Heart left ventricle (tissue), 13 donors: ENCODE measurements at regions not wholly inside any gene's neighbourhood (a gene's known extent, or its start where the extent isn't known, plus 50 kb on each side); places are given as distances from the start of the nearest gene placed in this dataset.

ENCODE experiments used
- CTCF ChIP-seq, 12 donors: fragments of 200-600 bp; sonication (generic) in 4 of 12; IDR thresholded peaks; one replicate each; pipeline versions ENCODE4 v1.5.0 to v1.8.0; 2018 to 2022; ENCODE audit warnings: antibody characterized with exemption in 12 of 12, mild to moderate bottlenecking in 5 of 12
- POLR2A ChIP-seq, 2 donors: fragments of 450-650 bp; IDR thresholded peaks; one replicate each; pipeline ENCODE4 v1.6.1; 2017; ENCODE audit warnings: antibody characterized with exemption in 2 of 2, mild to moderate bottlenecking in 2 of 2, moderate library complexity in 2 of 2
- donor health status: ischemic (EF 13 %, LVEDD 7.1; RV severe dilation, severe dysfunction).
- donor health status: DM: no; HTN: yes; CAD: no.
- donor health status: DM: no; HTN: no; CAD: no.
- donor health status: ischemic (EF 25% LVEDD 6.9; RV normal size, moderate dysfunction).
- donor health status: ischemic (EF 25% LVEDD 5.7; RV mildly dilated, moderate dysfunction).
- donor health status: ischemic (EF 35%, LVEDD 5.7; RV mildly dilated, moderate dysfunction).
- donor health status: nonischemic (EF 11% LVEDD 7.7; RV severe dilation, severe dysfunction).
- donor health status: DM: yes; HTN: yes; CAD: no.
- donor health status: PGD.
- donor health status: ischemic (EF 29% LVEDD 5.4; RV normal size, mild dysfunction).
- donor health status: nonischemic (EF 23%, LVEDD 6.1; RV moderate dilation, normal function).

- TF ChIP-seq CTCF (IDR thresholded peaks at IDR 0.05) (no peak), POLR2A (IDR thresholded peaks at IDR 0.05) (no peak)
Observed at GRCh38 chrX:12032082-12032481, 106.2 kb upstream of the FRMPD4 start.
